H1 (cell line): ENCODE measurements at regions not wholly inside any gene's neighbourhood (a gene's known extent, or its start where the extent isn't known, plus 50 kb on each side); places are given as distances from the start of the nearest gene placed in this dataset.

Source experiments
- CTCF ChIA-PET: fragments of 300-600 bp; sonication (Branson Sonifier 250); formaldehyde crosslinking; loops from one replicate; lab custom pipeline; 2021; ENCODE audit not compliant: partially characterized antibody; lab: Charles Lee
- POLR2A ChIA-PET: fragments of 300-600 bp; sonication (Branson Sonifier 250); formaldehyde crosslinking; loops from one replicate; lab custom pipeline; 2021; ENCODE audit warnings: inconsistent platforms; ENCODE audit not compliant: partially characterized antibody; lab: Charles Lee
- DNase-seq, 2 experiments: peaks; one replicate each; pipeline versions ENCODE4 v3.0.0 to v3.0.0-alpha.2; 2010 to 2022; ENCODE audit warnings: low spot score in 2 of 2, low read depth in 1 of 2, mixed read lengths in 1 of 2
- FAIRE-seq: peaks from 2 replicates; lab custom pipeline; 2011; peaks lifted over from hg19 to GRCh38; lab: Jason Lieb, UNC
- H2AFZ ChIP-seq: 2 replicates; pipeline ENCODE4 v1.8.1; 2012; ENCODE audit warnings: low read length, inconsistent platforms
- H2AK5ac ChIP-seq: 2 replicates; pipeline ENCODE4 v1.6.1; 2013; ENCODE audit warnings: low read depth, low read length
- H2BK120ac ChIP-seq: replicated peaks from 2 replicates; pipeline ENCODE3; 2013; ENCODE audit warnings: low read depth, low read length, inconsistent platforms
- H2BK12ac ChIP-seq: 2 replicates; pipeline ENCODE4 v1.6.1; 2013; ENCODE audit warnings: low read depth, low read length
- H2BK15ac ChIP-seq: 2 replicates; pipeline ENCODE4 v1.6.1; 2013; ENCODE audit warnings: low read length
- H2BK20ac ChIP-seq: 2 replicates; pipeline ENCODE4 v1.6.1; 2013; ENCODE audit warnings: low read length
- H2BK5ac ChIP-seq: 2 replicates; pipeline ENCODE4 v1.6.1; 2013; ENCODE audit warnings: low read depth, low read length
- H3K14ac ChIP-seq: 2 replicates; pipeline ENCODE4 v1.6.1; 2013; ENCODE audit warnings: inconsistent platforms; ENCODE audit not compliant: insufficient read length
- H3K18ac ChIP-seq: 2 replicates; pipeline ENCODE4 v1.6.1; 2013; ENCODE audit warnings: low read length; ENCODE audit errors: extremely low read depth
- H3K23ac ChIP-seq: 2 replicates; pipeline ENCODE4 v1.6.1; 2013; ENCODE audit warnings: inconsistent platforms; ENCODE audit not compliant: insufficient read length
- H3K23me2 ChIP-seq: 2 replicates; pipeline ENCODE4 v1.6.1; 2013; ENCODE audit warnings: low read depth, low read length
- H3K27ac ChIP-seq: 2 replicates; pipeline ENCODE4 v1.6.1; 2011; ENCODE audit warnings: low read depth, low read length, inconsistent platforms
- H3K27me3 ChIP-seq, 4 experiments: replicated peaks in 1 of 4; 1 replicate in 1 of 4; 2 replicates in 3 of 4; pipeline versions ENCODE4 v1.6.1 to v1.8.1; 2011 to 2013; ENCODE audit warnings: low read length in 3 of 4, mild to moderate bottlenecking in 3 of 4, inconsistent platforms in 2 of 4, mixed read lengths in 2 of 4, moderate library complexity in 1 of 4; ENCODE audit not compliant: control insufficient read depth in 3 of 4, insufficient read depth in 3 of 4; ENCODE audit errors: extremely low read depth in 1 of 4
- H3K36me3 ChIP-seq, 4 experiments: 2 replicates each; pipeline versions ENCODE4 v1.6.1 to v1.8.1; 2011 to 2013; ENCODE audit warnings: mild to moderate bottlenecking in 4 of 4, low read length in 3 of 4, moderate library complexity in 2 of 4, control low read depth in 1 of 4, inconsistent platforms in 1 of 4; ENCODE audit not compliant: insufficient read depth in 4 of 4, control insufficient read depth in 2 of 4
- H3K4ac ChIP-seq: replicated peaks from 2 replicates; pipeline ENCODE3; 2013; ENCODE audit warnings: low read length, low read depth, mixed read lengths, inconsistent platforms; ENCODE audit not compliant: insufficient read length
- H3K4me1 ChIP-seq, 4 experiments: replicated peaks in 1 of 4; 1 replicate in 1 of 4; 2 replicates in 3 of 4; pipeline versions ENCODE4 v1.6.1 to v1.8.1; 2011 to 2013; ENCODE audit warnings: low read length in 3 of 4, inconsistent platforms in 2 of 4, mixed read lengths in 1 of 4; ENCODE audit not compliant: insufficient read depth in 4 of 4, control insufficient read depth in 3 of 4
- H3K4me2 ChIP-seq, 2 experiments: 2 replicates each; pipeline versions ENCODE4 v1.6.1 to v1.8.1; 2011 to 2013; ENCODE audit warnings: low read depth in 2 of 2, low read length in 2 of 2, control low read depth in 1 of 2, inconsistent platforms in 1 of 2, mild to moderate bottlenecking in 1 of 2; ENCODE audit not compliant: insufficient read depth in 1 of 2
- H3K4me3 ChIP-seq, 4 experiments: fragments of 200-600, 300-600 bp in 1 of 4; sonication (generic), shearing (Covaris generic), sonication (Bioruptor Twin) in 1 of 4; 2 replicates each; pipeline versions ENCODE4 v1.5.1 to v1.8.1; 2011 to 2016; ENCODE audit warnings: low read length in 4 of 4, low read depth in 3 of 4, control low read depth in 2 of 4, inconsistent platforms in 2 of 4, mild to moderate bottlenecking in 2 of 4, mixed read lengths in 1 of 4, moderate library complexity in 1 of 4; ENCODE audit not compliant: insufficient read depth in 2 of 4; ENCODE audit errors: extremely low read depth in 1 of 4
- H3K56ac ChIP-seq: replicated peaks from 2 replicates; pipeline ENCODE3; 2013; ENCODE audit warnings: low read depth, mild to moderate bottlenecking, mixed read lengths, low read length, inconsistent platforms; ENCODE audit not compliant: insufficient read length
- H3K79me1 ChIP-seq: 2 replicates; pipeline ENCODE4 v1.6.1; 2013; ENCODE audit warnings: low read depth, low read length, control low read depth
- H3K79me2 ChIP-seq, 2 experiments: 2 replicates each; pipeline versions ENCODE4 v1.6.1 to v1.8.1; 2012 to 2013; ENCODE audit warnings: low read length in 2 of 2, mild to moderate bottlenecking in 2 of 2, inconsistent platforms in 1 of 2; ENCODE audit not compliant: insufficient read depth in 2 of 2, control insufficient read depth in 1 of 2
- H3K9ac ChIP-seq, 4 experiments: replicated peaks in 1 of 4; 1 replicate in 1 of 4; 2 replicates in 3 of 4; pipeline versions ENCODE4 v1.6.1 to v1.8.1; 2011 to 2013; ENCODE audit warnings: low read depth in 3 of 4, low read length in 3 of 4, control low read depth in 2 of 4, mild to moderate bottlenecking in 2 of 4, moderate library complexity in 2 of 4, inconsistent platforms in 1 of 4; ENCODE audit errors: extremely low read depth in 1 of 4
- H3K9me3 ChIP-seq, 2 experiments: 2 replicates each; pipeline versions ENCODE4 v1.6.1 to v1.8.1; 2012 to 2013; ENCODE audit warnings: mild to moderate bottlenecking in 2 of 2, moderate library complexity in 2 of 2, control low read depth in 1 of 2, inconsistent platforms in 1 of 2, low read depth in 1 of 2, low read length in 1 of 2, mixed read lengths in 1 of 2; ENCODE audit not compliant: insufficient read depth in 2 of 2
- H4K20me1 ChIP-seq, 2 experiments: replicated peaks in 1 of 2; 2 replicates each; pipeline versions ENCODE3 to v1.8.1; 2011 to 2013; ENCODE audit warnings: inconsistent platforms in 2 of 2, low read length in 2 of 2, mild to moderate bottlenecking in 1 of 2; ENCODE audit not compliant: insufficient read depth in 2 of 2, control insufficient read depth in 1 of 2
- H4K5ac ChIP-seq: 2 replicates; pipeline ENCODE4 v1.6.1; 2013; ENCODE audit warnings: low read length, low read depth, mixed read lengths, inconsistent platforms; ENCODE audit not compliant: insufficient read length
- H4K8ac ChIP-seq: 2 replicates; pipeline ENCODE4 v1.8.0; 2013; ENCODE audit warnings: mild to moderate bottlenecking, moderate library complexity, low read length, inconsistent platforms; ENCODE audit not compliant: insufficient read depth; ENCODE audit errors: extremely low read depth
- H4K91ac ChIP-seq: replicated peaks from 2 replicates; pipeline ENCODE3; 2013; ENCODE audit warnings: low read length, mixed read lengths, inconsistent platforms; ENCODE audit not compliant: insufficient read length
- BCL11A ChIP-seq, 2 experiments: IDR thresholded peaks; one replicate each; pipeline ENCODE4 v1.6.1; 2011; ENCODE audit warnings: low read depth in 2 of 2, low read length in 2 of 2, mild to moderate bottlenecking in 2 of 2
- BRCA1 ChIP-seq: IDR thresholded peaks from 2 replicates; pipeline ENCODE4 v1.6.1; 2012; ENCODE audit warnings: low read depth, low read length, improper control_type of control experiment
- E2F6 ChIP-seq: IDR thresholded peaks from 2 replicates; pipeline ENCODE4 v1.6.1; 2012; ENCODE audit warnings: inconsistent platforms
- JUND ChIP-seq: IDR thresholded peaks from 2 replicates; pipeline ENCODE4 v1.6.1; 2011; ENCODE audit warnings: mild to moderate bottlenecking, improper control_type of control experiment, low read length
- NRF1 ChIP-seq: IDR thresholded peaks from 2 replicates; pipeline ENCODE4 v1.6.1; 2011; ENCODE audit warnings: mild to moderate bottlenecking, low read depth, low read length, improper control_type of control experiment
- POLR2A ChIP-seq, 2 experiments: IDR thresholded peaks; 1 replicate in 1 of 2; 2 replicates in 1 of 2; pipeline ENCODE4 v1.6.1; 2011; ENCODE audit warnings: low read depth in 2 of 2, low read length in 2 of 2, mild to moderate bottlenecking in 2 of 2; ENCODE audit errors: control extremely low read depth in 1 of 2
- POLR2AphosphoS5 ChIP-seq: IDR thresholded peaks from 2 replicates; pipeline ENCODE4 v1.6.1; 2011; ENCODE audit warnings: low read depth, low read length
- RFX5 ChIP-seq: IDR thresholded peaks from 2 replicates; pipeline ENCODE4 v1.6.1; 2011; ENCODE audit warnings: low read depth, low read length, improper control_type of control experiment, borderline replicate concordance
- RXRA ChIP-seq: IDR thresholded peaks from 2 replicates; pipeline ENCODE4 v1.6.1; 2011; ENCODE audit warnings: low read depth, mild to moderate bottlenecking, low read length, moderate library complexity; ENCODE audit not compliant: insufficient read depth
- SP1 ChIP-seq: IDR thresholded peaks from 2 replicates; pipeline ENCODE4 v1.6.1; 2011; ENCODE audit warnings: low read depth, low read length
- TEAD4 ChIP-seq: IDR thresholded peaks from 2 replicates; pipeline ENCODE4 v1.6.1; 2012; ENCODE audit warnings: low read depth, low read length, inconsistent platforms, mixed read lengths
- YY1 ChIP-seq: IDR thresholded peaks from 2 replicates; pipeline ENCODE4 v1.6.1; 2011; ENCODE audit warnings: low read depth, mild to moderate bottlenecking, low read length
- WGBS, 2 experiments: shearing (Covaris generic) in 1 of 2; methylation state at CpG; one replicate each; pipeline versions ENCODE4 v1.1.6 to v1.1.7; 2013 to 2015; ENCODE audit warnings: low lambda C conversion rate in 2 of 2, mixed read lengths in 2 of 2, inconsistent platforms in 1 of 2, low coverage in 1 of 2, missing lambda C conversion rate in 1 of 2; ENCODE audit not compliant: insufficient replicate concordance in 2 of 2, insufficient coverage in 1 of 2, insufficient read length in 1 of 2; ENCODE audit errors: extremely low coverage in 1 of 2, missing lambda C conversion rate in 1 of 2; 5-methylcytosine and 5-hydroxymethylcytosine counted together

GRCh38 chr11:16598906-16599305, 139.5 kb upstream of the C11orf58 start:
- Histone ChIP-seq H4K20me1 (peaks cover 0 to 8% of the 10 kb centered on the region in 2 experiments), H2BK5ac (no peak overlapping the region), H3K56ac (no peak overlapping the region), H2BK120ac (no peak overlapping the region), H3K9me3 (no peaks in the 10 kb centered on the region), H4K5ac (no peak overlapping the region), H4K8ac (no peak overlapping the region), H3K4me2 (no peak overlapping the region), H3K79me1 (no peaks in the 10 kb centered on the region), H3K4me3 (no peak overlapping the region), H3K18ac (no peak overlapping the region), H3K27ac (no peak overlapping the region), H3K23me2 (no peaks in the 10 kb centered on the region), H4K91ac (no peak overlapping the region), H3K23ac (no peak overlapping the region), H3K79me2 (no peaks in the 10 kb centered on the region), H3K14ac (no peak overlapping the region), H3K9ac (no peak overlapping the region), H2AK5ac (no peak overlapping the region), H3K27me3 (peaks cover 16 to 33% (median 18%) of the 10 kb centered on the region in 4 experiments), H2BK15ac (no peak overlapping the region), H3K36me3 (no peaks in the 10 kb centered on the region), H2AFZ (no peak overlapping the region), H2BK12ac (no peak overlapping the region), H2BK20ac (no peak overlapping the region), H3K4ac (no peak overlapping the region), H3K4me1 (peaks cover 0 to 3% (median 1%) of the 10 kb centered on the region in 4 experiments; a peak in 3 of 7 replicates)
- WGBS, 2 experiments = 86% methylated on average over 7 of the region's 7 CpGs; no CpG with 5 or more reads in 1 of the 2 experiments
- ChIA-PET POLR2A (no interaction called here), CTCF (no interaction called here)
- TF ChIP-seq RXRA = no peak
- no peak for TF ChIP-seq TEAD4
- no peak for TF ChIP-seq POLR2AphosphoS5
- no peak for TF ChIP-seq YY1
- TF ChIP-seq BCL11A (IDR thresholded peaks at IDR 0.05; ENCODE audit: low read depth in 2 of 2, low read length in 2 of 2) = no peak
- no peak for TF ChIP-seq POLR2A (IDR thresholded peaks at IDR 0.05; ENCODE audit: control extremely low read depth in 1 of 2, low read depth in 2 of 2, low read length in 2 of 2)
- TF ChIP-seq SP1 = no peak
- no peak for TF ChIP-seq RFX5
- TF ChIP-seq JUND = no peak
- no peak for TF ChIP-seq E2F6
- no peak for TF ChIP-seq NRF1
- TF ChIP-seq BRCA1 = no peak
- FAIRE-seq = no peak
- DNase-seq = no peak
